Chondrocyte (in vitro differentiated cells): ENCODE measurements at regions not wholly inside any gene's neighbourhood (a gene's known extent, or its start where the extent isn't known, plus 50 kb on each side); places are given as distances from the start of the nearest gene placed in this dataset.

ENCODE experiments used
- DNase-seq: peaks from one replicate; pipeline ENCODE4 v3.0.0; 2021; ENCODE audit warnings: mixed read lengths, low spot score
- H3K27ac Mint-ChIP-seq: one replicate; pipeline ENCODE4 v1.8.0; 2021; ENCODE audit warnings: mild to moderate bottlenecking, moderate library complexity, mixed read lengths; ENCODE audit not compliant: unreplicated experiment
- H3K27me3 Mint-ChIP-seq: 2 replicates; pipeline ENCODE4 v1.8.0; 2021; ENCODE audit warnings: low read depth, mixed read lengths
- H3K36me3 Mint-ChIP-seq: 2 replicates; pipeline ENCODE4 v1.8.0; 2021; ENCODE audit warnings: low read depth, mixed read lengths
- H3K4me1 Mint-ChIP-seq: 2 replicates; pipeline ENCODE4 v1.8.0; 2021; ENCODE audit warnings: low read depth, mild to moderate bottlenecking, mixed read lengths
- H3K4me3 Mint-ChIP-seq: one replicate; pipeline ENCODE4 v1.8.0; 2021; ENCODE audit warnings: mild to moderate bottlenecking, moderate library complexity, mixed read lengths; ENCODE audit not compliant: unreplicated experiment
- H3K9me3 Mint-ChIP-seq: 2 replicates; pipeline ENCODE4 v1.8.0; 2021; ENCODE audit warnings: low read depth, mixed read lengths
- CTCF ChIP-seq: fragments of 200-600 bp; sonication (generic); IDR thresholded peaks from 2 replicates; pipeline ENCODE4 v1.5.0; 2021; ENCODE audit warnings: antibody characterized with exemption, mild to moderate bottlenecking, moderate library complexity

GRCh38 chr6:87946669-87947068, 101.0 kb upstream of the SPACA1 start:
- Mint-ChIP-seq H3K27me3 (peaks cover 28% of the 10 kb centered on the region), H3K27ac (no peak overlapping the region), H3K36me3 (no peaks in the 10 kb centered on the region), H3K4me3 (no peak overlapping the region), H3K9me3 (no peaks in the 10 kb centered on the region), H3K4me1 (peaks cover 6% of the 10 kb centered on the region)
- DNase-seq, result no peak
- no peak for TF ChIP-seq CTCF

GRCh38 chr6:87945966-87946365, 101.7 kb upstream of the SPACA1 start:
- H3K4me1 Mint-ChIP-seq, result peaks cover 6% of the 10 kb centered on the region
- no peak overlapping the region for H3K27ac Mint-ChIP-seq
- no peak for DNase-seq
- no peaks in the 10 kb centered on the region for H3K36me3 Mint-ChIP-seq
- no peak overlapping the region for H3K4me3 Mint-ChIP-seq
- peaks cover 35% of the 10 kb centered on the region for H3K27me3 Mint-ChIP-seq
- no peaks in the 10 kb centered on the region for H3K9me3 Mint-ChIP-seq
- TF ChIP-seq CTCF, result no peak

DNA sequence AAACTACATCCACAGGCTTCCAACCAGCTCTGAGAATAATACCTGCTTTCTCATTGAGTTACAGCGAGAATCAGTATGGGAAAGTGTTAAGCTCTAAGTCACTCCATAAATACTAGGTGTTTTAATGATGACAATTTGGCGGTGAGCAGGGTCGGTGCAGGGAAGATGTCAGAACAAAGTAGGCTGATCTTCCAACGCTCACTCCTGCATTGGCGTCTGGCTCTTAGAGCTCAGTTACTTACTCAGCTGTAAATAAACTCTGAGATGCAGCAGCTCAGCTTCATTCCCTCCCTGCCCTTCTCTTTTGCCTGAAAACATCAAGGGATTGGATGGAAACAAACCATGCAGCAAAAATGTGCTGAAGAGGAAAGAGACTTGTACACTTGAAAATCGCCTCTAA, 102.5 kb upstream of the SPACA1 start:
- Mint-ChIP-seq H3K4me3 (no peak overlapping the region), H3K27me3 (peaks cover 31% of the 10 kb centered on the region), H3K4me1 (peaks cover 6% of the 10 kb centered on the region), H3K9me3 (no peaks in the 10 kb centered on the region), H3K27ac (no peak overlapping the region), H3K36me3 (no peaks in the 10 kb centered on the region)
- TF ChIP-seq CTCF, result no peak
- no peak for DNase-seq

- DNase-seq, result no peak
- Mint-ChIP-seq H3K27ac (peak overlapping the region; percentile 30), H3K27me3 (peaks cover 36% of the 10 kb centered on the region), H3K4me3 (no peak overlapping the region), H3K9me3 (no peaks in the 10 kb centered on the region), H3K36me3 (no peaks in the 10 kb centered on the region), H3K4me1 (peaks cover 6% of the 10 kb centered on the region)
- TF ChIP-seq CTCF, result peak; percentile 63
Observed at GRCh38 chr6:87944541-87944954, 103.1 kb upstream of the SPACA1 start.

DNA sequence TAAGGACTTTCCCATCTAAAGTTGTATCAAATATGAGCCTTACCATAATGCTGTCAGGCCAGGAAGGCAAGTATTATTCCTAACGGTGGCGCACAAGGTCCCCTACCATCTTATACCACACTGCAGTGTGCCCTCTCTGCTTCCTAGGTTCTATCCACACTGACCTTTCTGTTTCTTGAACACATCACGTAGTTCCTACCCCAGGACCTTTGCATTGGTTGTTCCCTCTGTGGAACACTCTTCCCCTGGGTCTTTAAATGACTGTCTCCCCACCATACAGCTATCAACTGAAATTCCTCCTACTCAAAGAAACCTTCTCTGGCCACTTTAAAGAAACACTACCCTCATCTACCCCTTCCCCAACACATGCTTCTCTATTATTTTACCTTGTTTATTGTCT, 104.5 kb upstream of the SPACA1 start:
- Mint-ChIP-seq H3K4me1 (peaks cover 6% of the 10 kb centered on the region), H3K27me3 (peaks cover 43% of the 10 kb centered on the region), H3K36me3 (no peaks in the 10 kb centered on the region), H3K9me3 (no peaks in the 10 kb centered on the region), H3K4me3 (no peak overlapping the region), H3K27ac (no peak overlapping the region)
- TF ChIP-seq CTCF, result no peak
- DNase-seq, result no peak
